ENCODE measurements at regions not wholly inside any gene's neighbourhood (a gene's known extent, or its start where the extent isn't known, plus 50 kb on each side); places are given as distances from the start of the nearest gene placed in this dataset.

GRCh38 chr3:127387556-127388153 lies 99.8 kb upstream of the PRR20G start:
- 80 to 84% methylated on average over 8 of the region's 8 CpGs for WGBS, 2 donors
- peak in 1 of 2 donors; percentile 80 for DNase-seq (ENCODE audit: low spot score in 2 of 2)
- intact Hi-C loops (cut with DNase I; ENCODE audit: low total_unique reads) = no loop called here

GRCh38 chr3:127387119-127387518 lies 99.3 kb upstream of the PRR20G start:
- 83 to 86% methylated on average over 8 of the region's 8 CpGs for WGBS, 2 donors
- TF ChIP-seq POLR2A (IDR thresholded peaks at IDR 0.05) (no peak), CTCF (IDR thresholded peaks at IDR 0.05) (no peak)
- DNase-seq (ENCODE audit: low spot score in 2 of 2) = peak in 1 of 2 donors; percentile 72
- intact Hi-C loops (cut with DNase I; ENCODE audit: low total_unique reads) = no loop called here
- no peak overlapping the region for H3K4me3 ChIP-seq (ENCODE audit: low read depth, poor library complexity, severe bottlenecking)

More at GRCh38 chr3:127387556-127388153, 99.8 kb upstream of the PRR20G start:
- TF ChIP-seq POLR2A (IDR thresholded peaks at IDR 0.05) (no peak), CTCF (IDR thresholded peaks at IDR 0.05) (no peak)
- no peak overlapping the region for H3K4me3 ChIP-seq (ENCODE audit: low read depth, poor library complexity, severe bottlenecking)

- no peak overlapping the region for H3K4me3 ChIP-seq (ENCODE audit: low read depth, poor library complexity, severe bottlenecking)
- DNase-seq (ENCODE audit: low spot score in 2 of 2) = no peak
- TF ChIP-seq POLR2A (IDR thresholded peaks at IDR 0.05) (no peak), CTCF (IDR thresholded peaks at IDR 0.05) (no peak)
- intact Hi-C loops (cut with DNase I; ENCODE audit: low total_unique reads) = no loop called here
- WGBS, 2 donors = 78 to 82% methylated on average over 9 of the region's 9 CpGs
These were observed 98.6 kb upstream of the PRR20G start for GRCh38 chr3:127386490-127386889.

- TF ChIP-seq CTCF (IDR thresholded peaks at IDR 0.05) = no peak
- no peak for TF ChIP-seq POLR2A (IDR thresholded peaks at IDR 0.05)
- 83 to 93% methylated on average over 5 of the region's 5 CpGs for WGBS, 2 donors
- intact Hi-C loops (cut with DNase I; ENCODE audit: low total_unique reads) = no loop called here
- no peak for DNase-seq (ENCODE audit: low spot score in 2 of 2)
- H3K4me3 ChIP-seq (ENCODE audit: low read depth, poor library complexity, severe bottlenecking) = no peak overlapping the region
These were observed 97.7 kb upstream of the PRR20G start for GRCh38 chr3:127385540-127385870.

- peak in 1 of 2 donors; percentile 76 for DNase-seq (ENCODE audit: low spot score in 2 of 2)
- 74 to 83% methylated on average over 16 of the region's 18 CpGs for WGBS, 2 donors
- no peak overlapping the region for H3K4me3 ChIP-seq (ENCODE audit: low read depth, poor library complexity, severe bottlenecking)
- intact Hi-C loops (cut with DNase I; ENCODE audit: low total_unique reads) = no loop called here
- no peak for TF ChIP-seq POLR2A (IDR thresholded peaks at IDR 0.05)
- TF ChIP-seq CTCF (IDR thresholded peaks at IDR 0.05) = no peak
These were observed 97.1 kb upstream of the PRR20G start for GRCh38 chr3:127384717-127385539.
